K562 (cell line): ENCODE measurements at regions not wholly inside any gene's neighbourhood (a gene's known extent, or its start where the extent isn't known, plus 50 kb on each side); places are given as distances from the start of the nearest gene placed in this dataset.

ENCODE experiments used
- ATAC-seq: fragments of 200-7000 bp; cut with Tn5 transposase; 3 replicates; pipeline ENCODE4 v1.9.1; 2020; ENCODE audit warnings: moderate library complexity
- BruUV-seq: library from RNA; stranded (reverse); fragments of 400-500 nt; replicated peaks from 2 replicates; lab custom pipeline; 2021; lab: Mats Ljungman, UMichigan
- CTCF ChIA-PET: fragments of 300-600 bp; formaldehyde crosslinking; extraction: SDS; loops from one replicate; lab custom pipeline; 2021; ENCODE audit warnings: low intra/inter-chr PET ratio; lab: Yijun Ruan, JAX
- POLR2A ChIA-PET: fragments of 300-600, 350-650 bp; sonication (Branson Sonifier 250); formaldehyde crosslinking; extraction: SDS; loops from one replicate; lab custom pipeline; 2021; ENCODE audit warnings: antibody characterized with exemption, inconsistent platforms; lab: Yijun Ruan, JAX
- DNase-seq, 4 experiments: peaks; one replicate each; pipeline versions ENCODE4 v3.0.0 to v3.0.0-alpha.2; 2011 to 2018; ENCODE audit warnings: low spot score in 3 of 4, mixed read lengths in 3 of 4; ENCODE audit errors: extremely low read depth in 1 of 4
- FAIRE-seq: peaks from 2 replicates; lab custom pipeline; 2011; peaks lifted over from hg19 to GRCh38; lab: Jason Lieb, UNC
- H2AFZ ChIP-seq: 2 replicates; pipeline ENCODE4 v1.6.0; 2011; ENCODE audit warnings: low read depth, low read length, control low read depth, inconsistent platforms
- H3K27ac ChIP-seq: fragments of 200-600 bp; 3 replicates; pipeline ENCODE4 v1.8.0; 2011; ENCODE audit warnings: low read depth, mild to moderate bottlenecking, control low read depth, inconsistent platforms, low read length, moderate library complexity, mixed read lengths; ENCODE audit errors: extremely low read depth
- H3K27me3 ChIP-seq, 2 experiments: fragments of 300-600 bp in 1 of 2; 2 replicates in 1 of 2; 3 replicates in 1 of 2; pipeline versions ENCODE4 v1.6.0 to v1.8.0; 2011; ENCODE audit warnings: inconsistent platforms in 2 of 2, low read length in 2 of 2, mild to moderate bottlenecking in 1 of 2, mixed read lengths in 1 of 2, moderate library complexity in 1 of 2; ENCODE audit not compliant: control insufficient read depth in 2 of 2, insufficient read depth in 2 of 2
- H3K36me3 ChIP-seq: fragments of 300-600 bp; 3 replicates; pipeline ENCODE4 v1.8.0; 2011; ENCODE audit warnings: mild to moderate bottlenecking, low read length, inconsistent platforms; ENCODE audit not compliant: control insufficient read depth, insufficient read depth
- H3K4me1 ChIP-seq, 2 experiments: fragments of 200-600 bp in 1 of 2; replicated peaks in 1 of 2; 2 replicates in 1 of 2; 3 replicates in 1 of 2; pipeline versions ENCODE4 v1.5.1 to v1.8.0; 2011; ENCODE audit warnings: inconsistent platforms in 2 of 2, low read length in 2 of 2, mild to moderate bottlenecking in 1 of 2, mixed read lengths in 1 of 2, moderate library complexity in 1 of 2; ENCODE audit not compliant: control insufficient read depth in 2 of 2, insufficient read depth in 2 of 2
- H3K4me2 ChIP-seq: 2 replicates; pipeline ENCODE4 v1.6.1; 2011; ENCODE audit warnings: low read length, control low read depth, inconsistent platforms, mixed read lengths; ENCODE audit not compliant: insufficient read depth
- H3K4me3 ChIP-seq: fragments of 200-600 bp; sonication (generic), shearing (Covaris generic); 2 replicates; pipeline ENCODE4 v1.5.1; 2016; ENCODE audit warnings: control low read depth, inconsistent platforms
- H3K79me2 ChIP-seq: fragments of 200-600 bp; 3 replicates; pipeline ENCODE4 v1.8.0; 2011; ENCODE audit warnings: low read length, inconsistent platforms; ENCODE audit not compliant: control insufficient read depth, insufficient read depth
- H3K9ac ChIP-seq, 2 experiments: 2 replicates each; pipeline versions ENCODE4 v1.6.0 to v1.6.1; 2011; ENCODE audit warnings: low read depth in 2 of 2, low read length in 2 of 2, control low read depth in 1 of 2, inconsistent platforms in 1 of 2, mild to moderate bottlenecking in 1 of 2, mixed read lengths in 1 of 2; ENCODE audit not compliant: insufficient read depth in 1 of 2
- H3K9me1 ChIP-seq: one replicate; pipeline ENCODE4 v1.6.0; 2011; ENCODE audit warnings: inconsistent platforms, mild to moderate bottlenecking, low read length, moderate library complexity; ENCODE audit not compliant: control insufficient read depth, insufficient read depth
- H3K9me3 ChIP-seq: replicated peaks from 2 replicates; pipeline ENCODE4 v1.5.1; 2011; ENCODE audit warnings: low read depth, low read length, inconsistent platforms; ENCODE audit not compliant: control insufficient read depth, insufficient read depth
- H4K20me1 ChIP-seq: replicated peaks from 2 replicates; pipeline ENCODE4 v1.6.1; 2011; ENCODE audit warnings: low read length, inconsistent platforms, mixed read lengths; ENCODE audit not compliant: control insufficient read depth, insufficient read depth
- ATF3 ChIP-seq, 2 experiments: fragments of 450-650 bp in 1 of 2; sonication (generic) in 1 of 2; formaldehyde crosslinking in 1 of 2; IDR thresholded peaks in 1 of 2; conservative IDR thresholded peaks in 1 of 2; 2 replicates each; pipeline versions ENCODE4 v1.6.1 to v1.8.1; 2016 to 2023; ENCODE audit warnings: mild to moderate bottlenecking in 2 of 2, moderate library complexity in 2 of 2, inconsistent platforms in 1 of 2, missing genetic modification reagents in 1 of 2
- ATF7 ChIP-seq: fragments of 450-650 bp; IDR thresholded peaks from 2 replicates; pipeline ENCODE4 v1.7.1; 2014; ENCODE audit warnings: mild to moderate bottlenecking, moderate library complexity
- CEBPB ChIP-seq: fragments of 450-650 bp; IDR thresholded peaks from 2 replicates; pipeline ENCODE4 v1.6.1; 2016; ENCODE audit warnings: missing genetic modification characterization, missing compliant biosample characterization
- HMBOX1 ChIP-seq: sonication (generic); IDR thresholded peaks from 2 replicates; pipeline ENCODE4 v1.6.1; 2016
- POLR2G ChIP-seq: fragments of 200-400 bp; formaldehyde crosslinking; IDR thresholded peaks from 2 replicates; pipeline ENCODE4 v1.6.1; 2017; ENCODE audit warnings: low read depth, mild to moderate bottlenecking, antibody characterized with exemption, low read length, moderate library complexity
- ZBTB34 ChIP-seq: fragments of 250-450 bp; sonication (Bioruptor Pico); IDR thresholded peaks from 2 replicates; pipeline ENCODE4 v1.8.0; 2021; ENCODE audit warnings: mild to moderate bottlenecking, moderate library complexity
- WGBS: fragments of 100-300 bp; shearing (Covaris generic); methylation state at CpG from one replicate; pipeline ENCODE4 v1.1.6; 2016; ENCODE audit warnings: low coverage, mixed read lengths; ENCODE audit not compliant: insufficient coverage; ENCODE audit errors: missing lambda C conversion rate; 5-methylcytosine and 5-hydroxymethylcytosine counted together
- in situ Hi-C: fragments of 300-500 bp; cut with MboI; formaldehyde crosslinking; loops from 4 replicates; pipeline ENCODE4 v1.15.0; 2018; ENCODE audit warnings: inconsistent platforms, mixed read lengths
- intact Hi-C: fragments of 100-400 bp; cut with micrococcal nuclease; formaldehyde crosslinking; loops from 2 replicates; pipeline ENCODE4 v1.14.2; 2022
- TF ChIP-seq, protein P1 (sequence below): sonication (generic); formaldehyde crosslinking; IDR thresholded peaks from 2 replicates; pipeline ENCODE4 v1.4.0; 2020; ENCODE audit warnings: mild to moderate bottlenecking, missing genetic modification reagents

DNA sequence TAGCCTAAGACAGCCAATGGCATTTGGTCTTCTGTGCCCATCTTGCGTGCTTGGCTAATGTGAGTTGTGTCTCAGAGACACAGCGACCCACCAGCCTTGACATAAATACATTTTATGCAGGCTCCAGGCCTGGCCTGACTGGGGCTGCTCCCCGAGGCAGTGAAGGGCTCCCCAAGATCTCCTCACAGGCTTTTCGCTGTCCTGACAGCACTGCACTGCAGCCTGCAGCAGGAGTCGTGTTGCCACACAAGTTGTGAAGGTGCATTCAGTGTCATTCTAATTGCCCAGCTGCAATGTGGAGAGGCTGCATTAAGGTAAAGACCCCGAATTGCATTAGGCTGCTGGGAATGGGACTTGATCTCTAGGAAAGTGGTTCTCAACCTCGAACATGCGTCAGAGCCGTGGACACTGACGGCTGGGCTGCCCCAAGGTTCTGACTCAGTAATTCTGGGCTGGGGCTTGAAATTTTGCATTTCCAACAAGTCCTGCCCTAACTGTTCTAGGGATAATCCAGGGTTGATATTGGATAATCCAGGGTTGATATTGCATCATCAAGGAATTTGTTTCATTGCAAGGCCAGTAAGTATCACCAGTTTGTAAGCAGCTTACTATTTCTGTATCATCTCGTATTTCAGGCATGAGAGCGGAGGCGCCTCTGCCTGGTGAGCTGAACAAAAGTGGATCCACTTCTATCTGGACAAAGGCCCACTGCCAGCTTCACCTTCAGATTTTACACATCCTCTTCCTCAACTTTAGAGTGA lies 108.7 kb upstream of the INSIG1 start (continued):
- TF ChIP-seq CEBPB = peak; percentile 91
- peak; percentile 89 for TF ChIP-seq ATF3 (IDR thresholded peaks at IDR 0.05)
- no peak for TF ChIP-seq ATF3 (CRISPR knock-in tag; conservative IDR thresholded peaks at IDR 0.05)

DNA sequence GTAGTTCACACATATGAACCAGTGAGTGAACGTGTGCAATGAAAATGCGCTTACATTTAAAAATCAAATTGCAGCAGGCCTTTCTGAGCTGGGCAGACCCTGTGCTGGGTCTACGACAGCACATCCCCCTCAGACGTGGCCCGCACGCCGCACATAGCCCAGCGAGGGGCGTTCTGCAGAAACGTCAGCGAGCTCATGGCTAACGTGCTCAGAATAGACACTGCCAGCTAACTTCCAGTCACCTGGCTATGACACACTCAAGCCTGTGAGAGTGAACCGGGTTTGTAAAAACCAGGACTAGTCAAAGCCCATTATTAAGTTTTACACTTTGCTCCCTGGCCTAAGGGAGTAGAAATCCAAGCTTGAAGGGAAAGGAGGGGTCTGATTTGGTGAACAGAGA lies 108.1 kb upstream of the INSIG1 start:
- Histone ChIP-seq H2AFZ (no peak overlapping the region), H3K4me3 (no peak overlapping the region), H3K4me1 (peaks cover 0 to 7% of the 10 kb centered on the region in 2 experiments; a peak in 2 of 5 replicates), H3K27ac (no peak overlapping the region), H3K9me1 (no peaks in the 10 kb centered on the region), H3K79me2 (no peaks in the 10 kb centered on the region), H3K4me2 (no peak overlapping the region), H3K9me3 (peaks cover 18% of the 10 kb centered on the region), H3K9ac (no peak overlapping the region), H3K36me3 (no peaks in the 10 kb centered on the region), H4K20me1 (no peaks in the 10 kb centered on the region), H3K27me3 (peaks cover 30 to 57% of the 10 kb centered on the region in 2 experiments)
- CTCF ChIA-PET = interaction anchor here (3.6 kb wide), 1 partner anchor 155 kb away, joined by 29 read pairs; no protein-coding TSS in a partner anchor
- BruUV-seq = no TSS peak
- intact Hi-C loops (no loop called here), in situ Hi-C loops (loop anchor here (5.0 kb wide), 1 partner anchor 153 kb away; no protein-coding TSS in a partner anchor)
- DNase-seq (no peak), FAIRE-seq (no peak), ATAC-seq (0 out of 3 replicates have a peak, but pooled peaks have one; percentile 20)
- 5% methylated on average over 13 of the region's 13 CpGs for WGBS
- POLR2A ChIA-PET = interaction anchor here (1.0 to 1.9 kb wide), 3 partner anchors 13 to 47 kb away, joined by 3 to 12 read pairs (median 3); no protein-coding TSS in a partner anchor
- TF ChIP-seq ZBTB34 (CRISPR knock-in tag) = no peak
- no peak for TF ChIP-seq ATF7
- TF ChIP-seq, protein P1, sequence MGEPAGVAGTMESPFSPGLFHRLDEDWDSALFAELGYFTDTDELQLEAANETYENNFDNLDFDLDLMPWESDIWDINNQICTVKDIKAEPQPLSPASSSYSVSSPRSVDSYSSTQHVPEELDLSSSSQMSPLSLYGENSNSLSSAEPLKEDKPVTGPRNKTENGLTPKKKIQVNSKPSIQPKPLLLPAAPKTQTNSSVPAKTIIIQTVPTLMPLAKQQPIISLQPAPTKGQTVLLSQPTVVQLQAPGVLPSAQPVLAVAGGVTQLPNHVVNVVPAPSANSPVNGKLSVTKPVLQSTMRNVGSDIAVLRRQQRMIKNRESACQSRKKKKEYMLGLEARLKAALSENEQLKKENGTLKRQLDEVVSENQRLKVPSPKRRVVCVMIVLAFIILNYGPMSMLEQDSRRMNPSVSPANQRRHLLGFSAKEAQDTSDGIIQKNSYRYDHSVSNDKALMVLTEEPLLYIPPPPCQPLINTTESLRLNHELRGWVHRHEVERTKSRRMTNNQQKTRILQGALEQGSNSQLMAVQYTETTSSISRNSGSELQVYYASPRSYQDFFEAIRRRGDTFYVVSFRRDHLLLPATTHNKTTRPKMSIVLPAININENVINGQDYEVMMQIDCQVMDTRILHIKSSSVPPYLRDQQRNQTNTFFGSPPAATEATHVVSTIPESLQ (CRISPR knock-in tag) = no peak
- TF ChIP-seq HMBOX1 = 0 out of 2 replicates have a peak, but pooled peaks have one; percentile 36
- no peak for TF ChIP-seq POLR2G
